OCI-LY7 (cell line): ENCODE measurements at regions not wholly inside any gene's neighbourhood (a gene's known extent, or its start where the extent isn't known, plus 50 kb on each side); places are given as distances from the start of the nearest gene placed in this dataset.

Experiments used
- BruUV-seq: library from RNA; stranded (reverse); fragments of 400-500 nt; replicated peaks from 2 replicates; lab custom pipeline; 2021; lab: Mats Ljungman, UMichigan
- CTCF ChIA-PET: fragments of 300-600 bp; sonication (Branson Sonifier 250); formaldehyde crosslinking; loops from one replicate; lab custom pipeline; 2022; ENCODE audit warnings: antibody characterized with exemption; ENCODE audit not compliant: unreplicated experiment; lab: Charles Lee
- POLR2A ChIA-PET: fragments of 300-600 bp; sonication (Branson Sonifier 250); formaldehyde crosslinking; loops from one replicate; lab custom pipeline; 2022; ENCODE audit warnings: antibody characterized with exemption; lab: Charles Lee
- DNase-seq: peaks from one replicate; pipeline ENCODE4 v3.0.0-alpha.2; 2015; ENCODE audit warnings: low spot score
- H2AFZ ChIP-seq: fragments of 200-600 bp; sonication (generic), shearing (Covaris generic); 2 replicates; pipeline ENCODE4 v1.6.1; 2014; ENCODE audit warnings: mild to moderate bottlenecking, antibody characterized with exemption, low read length, moderate library complexity
- H3K27ac ChIP-seq: fragments of 200-600 bp; sonication (generic); 2 replicates; pipeline ENCODE4 v1.5.1; 2014; ENCODE audit warnings: mixed run types, low read depth, mild to moderate bottlenecking, moderate library complexity, low read length, inconsistent platforms; ENCODE audit not compliant: poor library complexity, severe bottlenecking
- H3K36me3 ChIP-seq: fragments of 200-600 bp; sonication (generic); 2 replicates; pipeline ENCODE4 v1.6.1; 2014; ENCODE audit warnings: mild to moderate bottlenecking, antibody characterized with exemption, low read length, moderate library complexity, mixed read lengths; ENCODE audit not compliant: insufficient read depth
- H3K4me1 ChIP-seq: fragments of 200-600 bp; sonication (generic); 2 replicates; pipeline ENCODE4 v1.5.1; 2014; ENCODE audit warnings: mild to moderate bottlenecking, low read length; ENCODE audit not compliant: insufficient read depth, poor library complexity, severe bottlenecking
- H3K4me2 ChIP-seq: fragments of 200-600 bp; sonication (generic); 2 replicates; pipeline ENCODE4 v1.6.1; 2014; ENCODE audit warnings: mild to moderate bottlenecking, low read length
- H3K4me3 ChIP-seq: fragments of 200-600 bp; sonication (generic); 2 replicates; pipeline ENCODE4 v1.5.1; 2014; ENCODE audit warnings: mild to moderate bottlenecking, low read depth, low read length; ENCODE audit not compliant: poor library complexity, severe bottlenecking
- H3K79me2 ChIP-seq: fragments of 200-600 bp; sonication (generic); 2 replicates; pipeline ENCODE4 v1.6.1; 2016; ENCODE audit warnings: low read depth, mild to moderate bottlenecking, low read length, moderate library complexity, mixed read lengths; ENCODE audit not compliant: insufficient read depth
- H3K9me2 ChIP-seq: fragments of 200-600 bp; sonication (generic); 2 replicates; pipeline ENCODE4 v1.6.1; 2016; ENCODE audit warnings: mild to moderate bottlenecking, low read length, mixed read lengths; ENCODE audit not compliant: insufficient read depth
- H3K9me3 ChIP-seq: fragments of 200-600 bp; sonication (generic); 2 replicates; pipeline ENCODE4 v1.6.1; 2014; ENCODE audit warnings: mild to moderate bottlenecking, mixed run types, low read length, mixed read lengths
- H4K20me1 ChIP-seq: fragments of 200-600 bp; sonication (generic); 2 replicates; pipeline ENCODE4 v1.6.1; 2014; ENCODE audit warnings: mild to moderate bottlenecking, antibody characterized with exemption, low read length, moderate library complexity, mixed read lengths; ENCODE audit not compliant: insufficient read depth
- EZH2phosphoT487 ChIP-seq: fragments of 200-600 bp; sonication (generic); IDR thresholded peaks from 2 replicates; pipeline ENCODE4 v1.6.1; 2018; ENCODE audit warnings: low read depth, borderline replicate concordance, mild to moderate bottlenecking, mixed run types, antibody characterized with exemption, low read length, moderate library complexity, mixed read lengths
- intact Hi-C: fragments of 100-400 bp; cut with micrococcal nuclease; formaldehyde crosslinking; loops from one replicate; pipeline ENCODE4 v1.10.0; 2022; ENCODE audit not compliant: unreplicated experiment
- TF ChIP-seq, protein P1 (sequence below): fragments of 200-600 bp; sonication (generic); conservative IDR thresholded peaks from 2 replicates; pipeline ENCODE4 v1.5.1; 2014; ENCODE audit warnings: mild to moderate bottlenecking, antibody characterized with exemption, low read length, moderate library complexity, mixed read lengths

DNA sequence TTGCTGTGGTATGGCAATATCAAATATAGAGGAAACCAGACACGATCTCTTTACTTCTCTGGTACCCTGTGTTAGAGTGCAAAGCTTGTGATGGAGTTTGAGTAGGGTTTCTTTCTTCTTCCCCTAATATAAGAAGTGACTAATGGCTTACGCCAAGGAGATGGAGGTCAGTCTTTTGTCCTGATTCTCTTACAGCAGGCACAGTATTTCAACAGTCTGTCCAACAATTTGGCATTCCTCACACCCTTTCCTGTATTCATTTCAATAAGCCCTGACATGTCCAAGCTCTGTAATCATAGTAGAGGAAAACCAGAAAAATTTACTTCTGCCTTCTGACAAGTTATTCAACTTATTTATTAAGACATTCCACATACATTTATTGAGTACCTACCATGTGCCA lies 546.2 kb downstream of the TMEM135 start:
- no peak for DNase-seq
- Histone ChIP-seq H3K4me2 (no peak overlapping the region), H3K79me2 (no peaks in the 10 kb centered on the region), H3K36me3 (no peaks in the 10 kb centered on the region), H3K4me3 (no peak overlapping the region), H2AFZ (no peak overlapping the region), H3K27ac (no peak overlapping the region), H3K9me2 (no peaks in the 10 kb centered on the region), H3K9me3 (no peaks in the 10 kb centered on the region), H4K20me1 (no peaks in the 10 kb centered on the region), H3K4me1 (no peaks in the 10 kb centered on the region)
- ChIA-PET POLR2A (no interaction called here), CTCF (no interaction called here)
- TF ChIP-seq EZH2phosphoT487: no peak
- TF ChIP-seq, protein P1, sequence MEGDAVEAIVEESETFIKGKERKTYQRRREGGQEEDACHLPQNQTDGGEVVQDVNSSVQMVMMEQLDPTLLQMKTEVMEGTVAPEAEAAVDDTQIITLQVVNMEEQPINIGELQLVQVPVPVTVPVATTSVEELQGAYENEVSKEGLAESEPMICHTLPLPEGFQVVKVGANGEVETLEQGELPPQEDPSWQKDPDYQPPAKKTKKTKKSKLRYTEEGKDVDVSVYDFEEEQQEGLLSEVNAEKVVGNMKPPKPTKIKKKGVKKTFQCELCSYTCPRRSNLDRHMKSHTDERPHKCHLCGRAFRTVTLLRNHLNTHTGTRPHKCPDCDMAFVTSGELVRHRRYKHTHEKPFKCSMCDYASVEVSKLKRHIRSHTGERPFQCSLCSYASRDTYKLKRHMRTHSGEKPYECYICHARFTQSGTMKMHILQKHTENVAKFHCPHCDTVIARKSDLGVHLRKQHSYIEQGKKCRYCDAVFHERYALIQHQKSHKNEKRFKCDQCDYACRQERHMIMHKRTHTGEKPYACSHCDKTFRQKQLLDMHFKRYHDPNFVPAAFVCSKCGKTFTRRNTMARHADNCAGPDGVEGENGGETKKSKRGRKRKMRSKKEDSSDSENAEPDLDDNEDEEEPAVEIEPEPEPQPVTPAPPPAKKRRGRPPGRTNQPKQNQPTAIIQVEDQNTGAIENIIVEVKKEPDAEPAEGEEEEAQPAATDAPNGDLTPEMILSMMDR: no peak
- BruUV-seq: no TSS peak
- intact Hi-C loops: no loop called here

DNA sequence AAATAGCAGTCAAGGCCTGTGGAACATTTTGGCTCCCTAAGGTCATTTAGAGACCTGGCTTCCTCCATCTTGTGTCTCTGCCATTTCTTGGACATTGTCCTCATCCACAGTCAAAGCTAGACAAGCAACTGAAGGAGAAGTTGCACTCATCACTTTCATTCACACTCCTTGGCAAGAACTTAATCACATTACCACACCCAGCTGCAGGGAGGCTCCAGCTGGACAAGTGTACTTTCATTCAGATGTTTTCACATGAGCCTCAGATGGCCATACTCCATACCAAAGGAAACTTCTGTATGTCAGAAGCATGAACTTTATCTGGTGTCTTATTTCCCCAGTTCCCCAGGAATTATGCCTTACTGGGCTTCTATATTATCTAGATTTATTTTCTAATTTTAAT lies 537.4 kb downstream of the TMEM135 start:
- H3K4me3 ChIP-seq: no peak overlapping the region
- intact Hi-C loops: no loop called here
- H3K4me2 ChIP-seq: no peak overlapping the region
- ChIA-PET CTCF (no interaction called here), POLR2A (interaction anchor here (1.1 kb wide), 1 partner anchor 13 kb away, joined by 4 read pairs; no protein-coding TSS in a partner anchor)
- no peaks in the 10 kb centered on the region for H3K36me3 ChIP-seq
- H4K20me1 ChIP-seq: no peaks in the 10 kb centered on the region
- H2AFZ ChIP-seq: no peak overlapping the region
- H3K9me2 ChIP-seq: no peaks in the 10 kb centered on the region
- H3K4me1 ChIP-seq: no peaks in the 10 kb centered on the region
- no peak for DNase-seq
- BruUV-seq: no TSS peak
- no peaks in the 10 kb centered on the region for H3K79me2 ChIP-seq
- no peak overlapping the region for H3K27ac ChIP-seq
- H3K9me3 ChIP-seq: no peaks in the 10 kb centered on the region
- no peak for TF ChIP-seq EZH2phosphoT487
- TF ChIP-seq, protein P1: no peak

DNA sequence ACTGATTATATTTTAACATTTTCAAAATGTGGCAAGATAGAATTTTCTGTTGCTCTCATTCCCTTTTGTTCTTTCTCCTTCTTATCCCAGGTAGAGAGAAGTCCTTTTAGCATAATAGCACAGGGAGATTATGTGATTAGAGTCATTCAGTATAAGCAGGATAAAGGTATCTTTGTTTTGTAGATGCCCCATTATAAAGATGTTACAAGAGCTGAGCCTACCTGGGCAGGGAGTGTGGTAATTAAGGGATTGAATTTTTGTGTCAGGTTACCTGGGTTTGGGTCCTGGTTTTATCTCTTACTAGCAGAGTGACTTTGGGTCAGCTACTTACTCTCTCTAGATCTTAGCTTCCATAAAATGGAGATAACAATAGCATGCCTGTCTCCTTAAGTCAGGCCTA lies 536.5 kb downstream of the TMEM135 start:
- no peaks in the 10 kb centered on the region for H3K9me3 ChIP-seq
- H3K4me3 ChIP-seq: no peak overlapping the region
- H3K4me2 ChIP-seq: no peak overlapping the region
- no peak overlapping the region for H2AFZ ChIP-seq
- no peaks in the 10 kb centered on the region for H3K9me2 ChIP-seq
- intact Hi-C loops: no loop called here
- ChIA-PET CTCF (no interaction called here), POLR2A (no interaction called here)
- no TSS peak for BruUV-seq
- H3K79me2 ChIP-seq: no peaks in the 10 kb centered on the region
- no peaks in the 10 kb centered on the region for H3K36me3 ChIP-seq
- TF ChIP-seq EZH2phosphoT487: no peak
- TF ChIP-seq, protein P1: no peak
- no peak overlapping the region for H3K27ac ChIP-seq
- H4K20me1 ChIP-seq: no peaks in the 10 kb centered on the region
- DNase-seq: no peak
- H3K4me1 ChIP-seq: no peaks in the 10 kb centered on the region
